GM12892 (cell line): ENCODE measurements at regions not wholly inside any gene's neighbourhood (a gene's known extent, or its start where the extent isn't known, plus 50 kb on each side); places are given as distances from the start of the nearest gene placed in this dataset.

ENCODE experiments used
- POLR2A ChIP-seq: IDR thresholded peaks from 2 replicates; pipeline ENCODE4 v1.6.1; 2011; ENCODE audit warnings: low read depth, low read length, control low read depth
- POLR2AphosphoS5 ChIP-seq: IDR thresholded peaks from 2 replicates; pipeline ENCODE4 v1.6.1; 2011; ENCODE audit warnings: low read depth, low read length, control low read depth
- TAF1 ChIP-seq: IDR thresholded peaks from 2 replicates; pipeline ENCODE4 v1.6.1; 2011; ENCODE audit warnings: low read depth, mild to moderate bottlenecking, control low read depth, low read length, borderline replicate concordance

GRCh38 chr2:7952046-7952745 is 729.7 kb upstream of the ID2 start:
- TF ChIP-seq POLR2AphosphoS5 (no peak), POLR2A (no peak), TAF1 (no peak)
